Middle frontal gyrus (tissue), 1 donor: ENCODE measurements at regions not wholly inside any gene's neighbourhood (a gene's known extent, or its start where the extent isn't known, plus 50 kb on each side); places are given as distances from the start of the nearest gene placed in this dataset.

Experiments used
- DNase-seq: peaks from one replicate; pipeline ENCODE4 v3.0.0-alpha.2; 2015; ENCODE audit warnings: low spot score; ENCODE audit errors: extremely low spot score

GRCh38 chr2:155810411-155810810, 522.1 kb downstream of the NR4A2 start:
- DNase-seq, result no peak

DNA sequence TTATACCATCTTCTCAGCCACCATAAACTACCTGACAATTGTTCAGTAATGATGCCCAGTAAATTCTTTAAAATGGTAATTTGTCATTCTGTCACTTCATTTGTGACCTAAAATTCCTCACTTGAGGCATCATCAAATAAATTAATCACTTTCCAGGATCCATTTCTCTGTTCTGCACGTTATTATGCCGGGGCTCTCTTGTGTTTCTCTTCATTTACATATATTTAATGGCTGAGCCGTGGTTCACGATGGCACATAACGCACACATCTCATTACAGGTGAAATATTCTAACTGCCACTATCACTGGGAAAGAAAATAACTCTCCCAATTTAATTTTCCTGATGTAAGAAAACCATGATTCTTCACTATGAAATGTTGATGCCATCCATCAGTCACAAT, 529.6 kb downstream of the NR4A2 start:
- no peak for DNase-seq

DNA sequence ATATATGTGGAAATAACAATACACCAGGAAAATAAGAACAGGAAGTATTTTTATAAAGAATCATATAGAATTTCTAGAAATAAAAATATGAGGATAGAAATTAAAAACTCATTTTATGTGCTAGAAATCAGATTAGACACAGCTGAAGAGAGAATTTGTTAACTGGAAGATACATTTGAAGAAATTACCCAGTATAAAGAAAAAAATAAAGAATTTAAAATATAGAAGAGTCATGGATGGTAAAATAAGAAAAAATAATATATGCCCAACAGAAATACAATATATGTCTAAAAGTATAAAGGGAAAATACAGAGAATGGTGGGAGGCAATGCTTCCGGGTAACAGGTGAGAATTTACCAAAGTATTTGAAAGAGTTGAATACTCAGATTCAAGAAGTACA, 539.9 kb downstream of the NR4A2 start:
- no peak for DNase-seq

- DNase-seq, result no peak
These were observed 562.0 kb downstream of the NR4A2 start for GRCh38 chr2:155770516-155770915.

DNA sequence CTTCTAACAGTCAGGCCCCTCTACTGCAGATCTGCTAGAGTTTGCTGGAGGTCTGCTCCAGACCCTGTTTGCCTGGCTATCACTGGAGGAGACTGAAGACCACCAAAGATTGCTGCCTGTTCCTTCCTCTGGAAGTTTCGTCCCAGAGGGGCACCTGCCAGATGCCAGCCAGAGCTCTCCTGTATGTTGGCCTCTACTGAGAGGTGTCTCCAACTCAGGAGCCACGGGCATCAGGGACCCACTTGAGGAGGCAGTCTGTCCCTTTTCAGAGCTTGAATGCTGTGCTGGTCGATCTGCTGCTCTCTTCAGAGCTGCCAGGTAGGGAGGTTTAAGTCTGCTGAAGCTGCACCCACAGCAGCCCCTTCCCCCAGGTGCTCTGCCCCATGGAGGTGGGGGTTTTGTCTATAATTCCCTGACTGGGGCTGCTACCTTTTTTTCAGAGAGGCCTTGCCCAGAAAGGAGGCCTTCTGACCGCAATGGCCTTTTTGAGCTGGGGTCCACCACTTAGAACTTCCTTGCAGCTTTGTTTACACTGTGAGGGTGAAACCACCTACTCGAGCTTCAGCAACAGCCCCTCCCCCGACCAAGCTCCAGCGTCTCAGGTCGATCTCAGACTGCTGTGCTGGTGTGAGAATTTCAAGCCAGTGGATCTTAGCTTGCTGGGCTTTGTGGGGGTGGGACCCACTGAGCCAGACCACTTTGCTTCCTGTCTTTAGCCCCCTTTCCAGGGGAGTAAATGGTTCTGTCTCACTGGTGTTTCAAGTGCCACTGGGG, 566.0 kb downstream of the NR4A2 start:
- DNase-seq, result no peak

GRCh38 chr2:155755481-155755880, 577.0 kb downstream of the NR4A2 start:
- no peak for DNase-seq

DNA sequence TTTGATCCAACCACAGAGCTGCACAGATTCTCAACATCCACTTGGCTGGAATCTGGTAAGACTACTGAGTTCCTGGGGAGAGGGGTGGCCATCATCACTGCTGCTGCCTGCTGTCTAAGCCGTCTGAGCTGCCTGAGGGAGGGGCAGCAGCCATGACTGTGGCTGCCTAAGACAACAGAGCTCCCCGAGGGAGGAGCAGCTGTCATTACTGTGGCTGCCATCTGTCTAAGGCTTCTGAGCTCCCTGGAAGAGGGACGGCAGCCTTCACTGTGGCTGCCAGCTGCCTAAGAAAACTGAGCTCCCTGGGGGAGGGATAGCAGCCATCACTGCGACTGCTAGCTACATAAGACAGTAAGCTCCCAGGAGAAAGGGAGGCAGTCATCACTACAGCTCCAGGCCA, 584.4 kb downstream of the NR4A2 start:
- no peak for DNase-seq

DNA sequence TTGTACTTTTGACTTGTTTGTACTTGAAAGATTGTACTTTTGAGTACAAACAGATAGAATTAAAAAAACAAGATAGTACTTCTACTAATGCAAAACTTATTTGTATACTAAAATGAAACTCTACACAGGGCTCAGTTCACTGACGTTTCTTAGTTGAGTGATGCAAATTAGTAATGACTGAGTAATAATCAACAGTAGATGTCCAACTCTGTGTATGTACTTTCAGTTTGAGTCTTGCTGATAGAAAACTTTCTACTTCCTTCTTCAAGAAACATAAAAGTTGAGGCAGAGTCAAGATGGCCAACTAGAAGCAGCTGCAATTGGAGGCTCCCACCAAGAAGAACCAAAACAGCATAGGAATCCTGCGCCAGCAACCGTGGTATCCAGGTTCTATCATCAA, 585.0 kb downstream of the NR4A2 start:
- DNase-seq, result no peak

GRCh38 chr2:155733091-155733853, 599.2 kb downstream of the NR4A2 start:
- peak; percentile 39 for DNase-seq

- DNase-seq, result no peak
These were observed 601.7 kb downstream of the NR4A2 start for GRCh38 chr2:155730804-155731203.

- DNase-seq, result no peak
These were observed 605.2 kb downstream of the NR4A2 start for GRCh38 chr2:155727187-155727895.

DNA sequence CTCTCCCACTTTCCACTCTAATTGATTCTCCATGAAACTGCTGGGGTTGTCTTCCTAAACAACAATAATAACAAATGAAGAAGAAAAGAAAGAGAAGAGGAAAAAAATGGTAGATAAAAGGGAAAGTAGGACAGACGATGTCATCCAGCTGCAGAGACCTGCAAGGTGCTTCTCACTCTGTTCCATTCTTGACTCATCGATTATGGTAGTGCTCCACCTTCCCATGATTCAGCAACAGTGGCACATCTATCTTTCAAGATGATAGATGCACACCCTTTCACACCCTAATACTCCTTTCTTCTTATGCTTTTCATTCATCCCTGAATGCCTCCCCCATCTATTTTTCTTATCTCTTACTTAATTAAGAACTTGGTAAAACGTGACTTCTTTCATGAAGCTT, 610.2 kb downstream of the NR4A2 start:
- no peak for DNase-seq

GRCh38 chr2:155715705-155716104, 616.8 kb downstream of the NR4A2 start:
- DNase-seq, result no peak

DNA sequence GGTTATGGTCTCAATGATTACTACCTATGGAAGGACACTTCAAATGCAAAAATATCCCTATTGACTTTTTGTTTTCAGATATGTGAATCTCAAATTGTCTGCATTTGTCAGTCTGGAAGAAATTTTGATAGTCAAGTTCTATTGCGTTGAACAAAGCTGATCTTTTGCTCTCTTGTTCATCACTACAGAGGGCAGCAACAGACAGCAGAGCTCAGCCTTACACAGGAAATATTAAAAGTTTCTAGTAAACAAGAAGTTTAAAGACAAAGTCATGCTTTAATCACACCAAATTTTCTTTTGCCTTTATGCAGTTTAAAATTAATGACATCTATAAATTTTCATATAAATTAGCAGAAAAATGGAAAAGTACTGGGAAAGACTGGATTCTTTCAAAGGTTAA, 617.5 kb downstream of the NR4A2 start:
- no peak for DNase-seq

- DNase-seq, result no peak
These were observed 624.5 kb downstream of the NR4A2 start for GRCh38 chr2:155708071-155708470.

GRCh38 chr2:155703917-155704316, 628.6 kb downstream of the NR4A2 start:
- no peak for DNase-seq

DNA sequence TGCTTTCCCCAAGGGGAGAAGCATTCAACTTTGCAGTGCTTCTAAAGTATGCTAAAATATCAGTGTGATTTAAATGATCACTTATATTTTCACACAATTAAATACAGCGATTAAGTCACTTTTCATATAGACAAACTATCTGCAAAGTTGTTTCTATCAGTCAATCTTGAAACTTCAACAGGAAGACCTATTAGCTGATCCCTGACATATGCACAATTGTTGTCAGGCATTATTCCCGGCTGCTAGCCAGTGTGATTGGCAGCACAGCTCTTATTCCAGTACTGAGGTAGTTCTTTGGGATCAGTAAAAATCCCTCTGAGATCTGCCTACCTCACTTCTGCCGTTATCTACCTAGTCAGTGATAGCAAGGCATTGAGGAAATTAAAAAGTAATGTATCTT, 629.5 kb downstream of the NR4A2 start:
- DNase-seq, result no peak

GRCh38 chr2:155701721-155702120, 630.8 kb downstream of the NR4A2 start:
- no peak for DNase-seq

DNA sequence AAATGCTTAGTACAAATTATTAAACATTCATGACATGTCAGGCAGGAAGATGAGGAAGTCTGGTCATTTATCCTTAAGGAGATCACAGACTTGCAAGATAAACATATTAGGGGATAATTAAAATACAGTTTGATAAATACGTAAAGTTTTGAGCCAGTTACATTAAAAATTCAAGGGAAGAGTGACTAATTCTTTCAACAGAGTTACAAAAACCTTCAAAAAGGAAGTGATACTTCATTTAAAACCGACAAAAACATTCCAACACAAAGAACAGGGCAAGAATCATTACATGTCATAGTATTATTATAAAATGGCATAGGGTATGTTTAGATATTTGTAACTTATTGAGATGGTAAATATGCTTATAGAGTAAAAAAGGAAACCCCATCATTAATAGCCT, 636.0 kb downstream of the NR4A2 start:
- no peak for DNase-seq

DNA sequence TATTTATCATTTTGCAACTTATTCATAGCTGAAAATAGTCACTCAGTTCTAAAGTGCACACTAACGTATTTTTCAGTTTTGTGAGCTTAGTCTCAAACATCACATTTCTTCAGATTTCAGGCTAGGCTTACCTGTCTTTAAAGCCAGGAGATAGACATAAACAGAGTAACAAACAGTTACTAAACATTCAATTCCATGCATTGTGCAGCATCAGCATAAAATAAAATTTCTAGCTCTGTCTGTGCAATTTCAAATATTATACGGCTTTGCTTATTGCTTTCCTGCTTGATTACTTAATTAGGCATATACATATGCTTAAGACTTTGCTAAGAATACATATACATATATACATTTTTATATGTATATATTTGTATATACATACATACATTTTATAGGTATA, 637.0 kb downstream of the NR4A2 start:
- DNase-seq, result no peak

DNA sequence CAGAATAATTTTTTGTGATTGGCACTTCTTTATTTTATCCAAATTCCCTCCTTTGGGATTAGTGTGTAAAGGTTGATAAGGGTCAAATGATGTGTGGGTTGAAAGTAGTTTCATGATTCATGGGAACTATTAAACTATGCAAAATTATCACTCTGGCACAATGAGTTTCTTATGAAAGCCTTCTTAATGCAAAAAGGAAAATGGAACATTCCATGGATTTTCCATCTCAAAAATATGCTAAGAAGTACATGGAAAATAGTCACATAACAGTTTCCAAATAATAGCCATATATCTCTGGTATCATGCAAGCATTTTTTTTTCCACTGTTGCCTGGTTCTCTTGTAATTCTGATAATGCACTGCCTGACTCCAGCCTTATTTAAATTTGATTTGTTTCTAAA, 639.7 kb downstream of the NR4A2 start:
- no peak for DNase-seq

GRCh38 chr2:155692106-155692505, 640.4 kb downstream of the NR4A2 start:
- DNase-seq, result no peak
